ENCODE measurements at regions not wholly inside any gene's neighbourhood (a gene's known extent, or its start where the extent isn't known, plus 50 kb on each side); places are given as distances from the start of the nearest gene placed in this dataset.

DNA sequence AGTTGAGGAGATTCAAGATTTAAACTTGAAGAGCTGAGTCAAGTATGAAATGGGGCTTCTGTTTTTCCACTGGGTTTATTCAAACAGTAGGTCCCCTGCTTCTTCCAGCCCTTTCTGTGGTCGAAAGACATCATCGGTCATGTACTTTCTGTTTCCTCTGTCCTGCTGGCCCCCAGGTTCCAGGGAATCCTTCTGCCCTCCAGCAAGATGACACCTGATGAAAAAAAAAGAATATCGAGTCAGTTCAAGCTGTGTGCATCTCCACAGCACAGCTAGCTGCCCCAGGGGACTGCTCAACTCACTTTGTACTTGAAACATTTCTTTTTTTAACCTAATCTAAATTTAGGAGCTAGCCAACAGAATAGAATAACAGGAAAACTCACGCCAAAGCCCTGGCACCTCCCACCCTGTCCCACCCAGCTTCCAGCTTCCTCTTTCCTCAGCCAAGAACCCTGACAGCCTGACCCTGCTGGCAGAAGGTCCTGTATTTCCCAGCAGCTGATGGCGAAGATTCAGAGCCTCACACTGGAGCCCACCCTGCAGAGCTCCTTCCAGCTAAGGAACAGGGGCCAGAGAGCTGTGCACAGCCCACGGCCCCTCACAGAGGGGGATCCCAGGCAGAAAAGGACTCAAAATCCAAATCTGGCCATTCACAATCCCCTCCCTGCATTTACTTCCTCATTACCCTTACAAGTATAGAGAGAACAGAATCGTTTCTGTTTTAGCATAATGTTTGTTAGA, 176.5 kb downstream of the PSMG1 start:
- Mint-ChIP-seq H3K27me3 (ENCODE audit: insufficient read depth, unreplicated experiment) (no peaks in the 10 kb centered on the region), H3K4me1 (ENCODE audit: insufficient read depth, unreplicated experiment) (peaks cover 25% of the 10 kb centered on the region), H3K36me3 (ENCODE audit: insufficient read depth, unreplicated experiment) (no peaks in the 10 kb centered on the region), H3K27ac (ENCODE audit: low read depth, unreplicated experiment) (peak overlapping the region; percentile 84), H3K9me3 (ENCODE audit: unreplicated experiment) (no peaks in the 10 kb centered on the region), H3K4me3 (ENCODE audit: unreplicated experiment) (no peak overlapping the region)
- TF ChIP-seq, protein P1, sequence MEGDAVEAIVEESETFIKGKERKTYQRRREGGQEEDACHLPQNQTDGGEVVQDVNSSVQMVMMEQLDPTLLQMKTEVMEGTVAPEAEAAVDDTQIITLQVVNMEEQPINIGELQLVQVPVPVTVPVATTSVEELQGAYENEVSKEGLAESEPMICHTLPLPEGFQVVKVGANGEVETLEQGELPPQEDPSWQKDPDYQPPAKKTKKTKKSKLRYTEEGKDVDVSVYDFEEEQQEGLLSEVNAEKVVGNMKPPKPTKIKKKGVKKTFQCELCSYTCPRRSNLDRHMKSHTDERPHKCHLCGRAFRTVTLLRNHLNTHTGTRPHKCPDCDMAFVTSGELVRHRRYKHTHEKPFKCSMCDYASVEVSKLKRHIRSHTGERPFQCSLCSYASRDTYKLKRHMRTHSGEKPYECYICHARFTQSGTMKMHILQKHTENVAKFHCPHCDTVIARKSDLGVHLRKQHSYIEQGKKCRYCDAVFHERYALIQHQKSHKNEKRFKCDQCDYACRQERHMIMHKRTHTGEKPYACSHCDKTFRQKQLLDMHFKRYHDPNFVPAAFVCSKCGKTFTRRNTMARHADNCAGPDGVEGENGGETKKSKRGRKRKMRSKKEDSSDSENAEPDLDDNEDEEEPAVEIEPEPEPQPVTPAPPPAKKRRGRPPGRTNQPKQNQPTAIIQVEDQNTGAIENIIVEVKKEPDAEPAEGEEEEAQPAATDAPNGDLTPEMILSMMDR (IDR thresholded peaks at IDR 0.05; ENCODE audit: unreplicated experiment), result no peak
- CTCF ChIA-PET, result interaction anchor here (0.8 to 1.1 kb wide), 3 partner anchors 50 to 79 kb away, joined by 3 to 4 read pairs (median 3); no protein-coding TSS in a partner anchor
- peak; percentile 54 for DNase-seq (ENCODE audit: unreplicated experiment)
- BruUV-seq (replicated peaks), result no TSS peak
- POLR2A ChIA-PET, result interaction anchor here (0.6 to 3.3 kb wide), 14 partner anchors 12 to 175 kb away, joined by 3 to 23 read pairs (median 5); no protein-coding TSS in a partner anchor
- intact Hi-C loops (cut with micrococcal nuclease), result no loop called here

DNA sequence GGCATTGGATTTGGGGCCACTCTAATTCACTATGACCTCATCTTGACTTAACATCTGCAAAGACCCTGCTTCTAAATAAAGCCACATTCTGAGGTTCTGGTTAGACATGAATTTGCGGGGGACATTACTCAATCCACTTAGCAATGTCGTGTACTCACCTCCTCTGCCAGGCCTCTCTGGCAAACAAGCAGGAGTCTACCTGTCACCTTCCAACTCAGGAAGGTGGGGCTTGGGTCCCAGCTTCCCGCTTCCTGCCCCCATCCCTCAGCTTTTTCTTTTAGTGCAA, 177.8 kb downstream of the PSMG1 start:
- Mint-ChIP-seq H3K27ac (ENCODE audit: low read depth, unreplicated experiment) (no peak overlapping the region), H3K36me3 (ENCODE audit: insufficient read depth, unreplicated experiment) (no peaks in the 10 kb centered on the region), H3K9me3 (ENCODE audit: unreplicated experiment) (no peaks in the 10 kb centered on the region), H3K27me3 (ENCODE audit: insufficient read depth, unreplicated experiment) (no peaks in the 10 kb centered on the region), H3K4me3 (ENCODE audit: unreplicated experiment) (no peak overlapping the region), H3K4me1 (ENCODE audit: insufficient read depth, unreplicated experiment) (peaks cover 25% of the 10 kb centered on the region)
- intact Hi-C loops (cut with micrococcal nuclease), result no loop called here
- BruUV-seq (replicated peaks), result no TSS peak
- DNase-seq (ENCODE audit: unreplicated experiment), result no peak
- ChIA-PET POLR2A (interaction anchor here (1.0 to 3.3 kb wide), 4 partner anchors 12 to 197 kb away, joined by 3 to 23 read pairs (median 4); no protein-coding TSS in a partner anchor), CTCF (interaction anchor here (0.6 to 1.2 kb wide), 4 partner anchors 16 to 1301 kb away, joined by 3 to 4 read pairs (median 3); no protein-coding TSS in a partner anchor)
- TF ChIP-seq, protein P1 (IDR thresholded peaks at IDR 0.05; ENCODE audit: unreplicated experiment), result no peak

DNA sequence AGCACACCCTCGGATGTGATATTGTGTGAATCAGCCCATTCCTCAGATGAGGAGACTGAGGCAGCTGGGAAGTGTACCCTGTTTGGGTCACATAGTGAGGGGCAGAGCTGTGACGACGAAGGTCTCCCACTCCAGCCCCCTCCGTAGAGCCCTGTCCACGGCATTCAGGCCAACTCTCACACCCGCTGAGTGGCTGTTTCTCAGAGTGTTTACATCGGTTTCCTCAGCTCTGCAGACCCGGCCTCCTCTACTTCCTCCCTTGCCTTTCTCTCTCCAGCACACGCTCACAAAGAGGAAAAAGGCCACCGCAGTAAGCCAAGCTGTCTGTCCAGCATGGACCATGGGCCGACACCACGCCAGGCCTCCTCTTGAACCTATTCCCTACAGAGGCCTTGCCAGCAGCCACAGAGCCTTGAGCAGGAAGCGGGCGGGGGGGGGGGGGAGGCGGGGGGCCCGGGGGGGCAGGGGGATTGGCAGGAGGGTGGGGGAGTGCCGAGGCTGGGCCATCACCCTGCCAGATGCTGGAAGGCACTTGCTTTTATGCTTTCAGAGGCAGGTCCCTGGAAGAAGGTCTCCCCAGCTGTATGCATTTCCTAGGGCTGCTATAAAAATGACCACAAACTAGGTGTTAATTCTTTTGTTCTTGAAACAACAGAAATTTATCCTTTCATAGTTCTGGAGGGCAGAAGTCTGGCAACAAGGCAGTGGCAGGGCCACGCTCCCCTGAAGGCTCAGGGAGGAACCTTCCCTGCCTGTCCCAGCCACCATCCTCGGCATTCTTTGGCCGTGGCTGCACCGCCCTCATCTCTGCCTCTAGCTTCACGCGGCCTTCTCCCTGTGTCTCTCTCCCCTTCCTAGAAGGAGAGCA, 178.4 kb downstream of the PSMG1 start:
- intact Hi-C loops (cut with micrococcal nuclease), result no loop called here
- no peak for DNase-seq (ENCODE audit: unreplicated experiment)

More for the DNA sequence above, 178.4 kb downstream of the PSMG1 start:
- Mint-ChIP-seq H3K4me1 (ENCODE audit: insufficient read depth, unreplicated experiment) (peaks cover 25% of the 10 kb centered on the region), H3K27me3 (ENCODE audit: insufficient read depth, unreplicated experiment) (no peaks in the 10 kb centered on the region), H3K9me3 (ENCODE audit: unreplicated experiment) (no peaks in the 10 kb centered on the region), H3K27ac (ENCODE audit: low read depth, unreplicated experiment) (peak overlapping the region; percentile 66), H3K36me3 (ENCODE audit: insufficient read depth, unreplicated experiment) (no peaks in the 10 kb centered on the region), H3K4me3 (ENCODE audit: unreplicated experiment) (no peak overlapping the region)
- BruUV-seq (replicated peaks), result no TSS peak
- ChIA-PET POLR2A (interaction anchor here (1.0 to 1.6 kb wide), 5 partner anchors 14 to 196 kb away, joined by 3 to 5 read pairs (median 3); no protein-coding TSS in a partner anchor), CTCF (interaction anchor here (0.6 to 1.2 kb wide), 3 partner anchors 17 to 1300 kb away, joined by 3 to 4 read pairs (median 3); no protein-coding TSS in a partner anchor)
- TF ChIP-seq, protein P1 (IDR thresholded peaks at IDR 0.05; ENCODE audit: unreplicated experiment), result no peak
